GM23338 (cell line): ENCODE measurements at regions not wholly inside any gene's neighbourhood (a gene's known extent, or its start where the extent isn't known, plus 50 kb on each side); places are given as distances from the start of the nearest gene placed in this dataset.

Experiments
- ATAC-seq: fragments of 200-7000 bp; cut with Tn5 transposase; 3 replicates; pipeline ENCODE4 v1.9.1; 2020
- DNase-seq: peaks from one replicate; pipeline ENCODE4 v3.0.0-alpha.2; 2015; ENCODE audit warnings: low spot score
- H2AFZ ChIP-seq: fragments of 200-600 bp; sonication (generic); 2 replicates; pipeline ENCODE4 v1.8.0; 2016; ENCODE audit warnings: antibody characterized with exemption, mild to moderate bottlenecking, moderate library complexity
- H3F3A ChIP-seq: fragments of 200-600 bp; sonication (generic); replicated peaks from 2 replicates; pipeline ENCODE4 v1.8.0; 2017; ENCODE audit warnings: antibody characterized with exemption, mixed run types, low read depth
- H3K27ac ChIP-seq: fragments of 200-600 bp; sonication (generic); 2 replicates; pipeline ENCODE4 v1.6.1; 2016; ENCODE audit warnings: low read depth
- H3K27me3 ChIP-seq: fragments of 200-600 bp; sonication (generic); 2 replicates; pipeline ENCODE4 v1.8.0; 2016; ENCODE audit warnings: mild to moderate bottlenecking, mixed run types, moderate library complexity; ENCODE audit not compliant: insufficient read depth
- H3K36me3 ChIP-seq: fragments of 200-600 bp; sonication (generic); 2 replicates; pipeline ENCODE4 v1.8.0; 2016; ENCODE audit warnings: mild to moderate bottlenecking; ENCODE audit not compliant: insufficient read depth
- H3K4me1 ChIP-seq: fragments of 200-600 bp; sonication (generic); 2 replicates; pipeline ENCODE4 v1.8.0; 2016; ENCODE audit warnings: mild to moderate bottlenecking, moderate library complexity; ENCODE audit not compliant: insufficient read depth
- H3K4me2 ChIP-seq: fragments of 200-600 bp; sonication (generic); 2 replicates; pipeline ENCODE4 v1.7.1; 2017; ENCODE audit warnings: mixed run types
- H3K4me3 ChIP-seq: fragments of 200-600 bp; sonication (generic); 2 replicates; pipeline ENCODE4 v1.6.1; 2016; ENCODE audit warnings: mixed run types
- H3K79me2 ChIP-seq: fragments of 200-600 bp; sonication (generic); replicated peaks from 2 replicates; pipeline ENCODE4 v1.8.0; 2017; ENCODE audit warnings: mild to moderate bottlenecking; ENCODE audit not compliant: insufficient read depth
- H3K9me2 ChIP-seq: fragments of 200-600 bp; sonication (generic); 2 replicates; pipeline ENCODE4 v1.8.0; 2017; ENCODE audit not compliant: insufficient read depth
- H4K20me1 ChIP-seq: fragments of 200-600 bp; sonication (generic); replicated peaks from 2 replicates; pipeline ENCODE4 v1.8.0; 2017; ENCODE audit warnings: mild to moderate bottlenecking; ENCODE audit not compliant: insufficient read depth
- H3K27ac Mint-ChIP-seq: 2 replicates; pipeline ENCODE4 v1.8.0; 2020; ENCODE audit warnings: inconsistent platforms, mild to moderate bottlenecking, moderate library complexity, mixed read lengths
- H3K27me3 Mint-ChIP-seq: 3 replicates; pipeline ENCODE4 v1.8.0; 2022; ENCODE audit warnings: low read depth, mild to moderate bottlenecking, moderate library complexity, mixed read lengths, inconsistent platforms; ENCODE audit not compliant: insufficient read depth, poor library complexity
- H3K36me3 Mint-ChIP-seq: 3 replicates; pipeline ENCODE4 v1.8.0; 2021; ENCODE audit warnings: low read depth, mild to moderate bottlenecking, inconsistent platforms, moderate library complexity, mixed read lengths
- H3K4me1 Mint-ChIP-seq: 3 replicates; pipeline ENCODE4 v1.8.0; 2020; ENCODE audit warnings: mild to moderate bottlenecking, inconsistent platforms, mixed read lengths
- H3K4me3 Mint-ChIP-seq: 3 replicates; pipeline ENCODE4 v1.8.0; 2021; ENCODE audit warnings: moderate library complexity, mild to moderate bottlenecking, inconsistent platforms, mixed read lengths
- H3K9me3 Mint-ChIP-seq: 3 replicates; pipeline ENCODE4 v1.8.0; 2020; ENCODE audit warnings: moderate library complexity, mild to moderate bottlenecking, inconsistent platforms, mixed read lengths
- ETS1 ChIP-seq: IDR thresholded peaks from 2 replicates; pipeline ENCODE4 v1.6.1; 2016; ENCODE audit warnings: antibody characterized with exemption
- JUNB ChIP-seq: IDR thresholded peaks from one replicate; pipeline ENCODE4 v1.6.1; 2016; ENCODE audit warnings: antibody characterized with exemption; ENCODE audit not compliant: unreplicated experiment
- NANOG ChIP-seq: IDR thresholded peaks from 2 replicates; pipeline ENCODE4 v1.6.1; 2016; ENCODE audit warnings: antibody characterized with exemption, borderline replicate concordance
- POLR2AphosphoS5 ChIP-seq: IDR thresholded peaks from 2 replicates; pipeline ENCODE4 v1.6.1; 2016; ENCODE audit warnings: antibody characterized with exemption, low read depth
- REST ChIP-seq: IDR thresholded peaks from one replicate; pipeline ENCODE4 v1.6.1; 2018; ENCODE audit warnings: antibody characterized with exemption; ENCODE audit not compliant: unreplicated experiment
- STAT1 ChIP-seq: IDR thresholded peaks from one replicate; pipeline ENCODE4 v1.6.1; 2016; ENCODE audit warnings: antibody characterized with exemption; ENCODE audit not compliant: unreplicated experiment
- ZNF331 ChIP-seq: fragments of 250-450 bp; sonication (Bioruptor Pico); IDR thresholded peaks from 2 replicates; pipeline ENCODE4 v1.5.0; 2020; ENCODE audit warnings: low read depth, mild to moderate bottlenecking, moderate library complexity
- ZNF462 ChIP-seq: fragments of 250-450 bp; sonication (Bioruptor Pico); IDR thresholded peaks from 2 replicates; pipeline ENCODE4 v1.5.0; 2020; ENCODE audit warnings: mild to moderate bottlenecking, moderate library complexity

GRCh38 chr15:59866642-59867041 lies 137.5 kb upstream of the FOXB1 start (continued):
- no peak for TF ChIP-seq ETS1
- no peak for TF ChIP-seq REST

- Histone ChIP-seq H3K36me3 (no peaks in the 10 kb centered on the region), H3K27ac (no peak overlapping the region), H2AFZ (no peak overlapping the region; the same call in 1 of the 2 replicates), H4K20me1 (no peaks in the 10 kb centered on the region), H3K4me1 (no peaks in the 10 kb centered on the region), H3K9me2 (no peaks in the 10 kb centered on the region), H3K27me3 (no peaks in the 10 kb centered on the region), H3K79me2 (no peaks in the 10 kb centered on the region), H3K4me2 (no peak overlapping the region), H3K4me3 (no peak overlapping the region), H3F3A (no peaks in the 10 kb centered on the region)
- no peaks in the 10 kb centered on the region; the same call in 2 of the 3 replicates for H3K9me3 Mint-ChIP-seq
- no peak for TF ChIP-seq STAT1
- no peak for TF ChIP-seq JUNB
- no peaks in the 10 kb centered on the region for H3K36me3 Mint-ChIP-seq
- no peaks in the 10 kb centered on the region for H3K27me3 Mint-ChIP-seq
- H3K27ac Mint-ChIP-seq: no peak overlapping the region
- no peak overlapping the region for H3K4me3 Mint-ChIP-seq
- peaks cover 13% of the 10 kb centered on the region; the same call in 2 of the 3 replicates for H3K4me1 Mint-ChIP-seq
- DNase-seq (no peak), ATAC-seq (no peak)
These were observed 141.6 kb upstream of the FOXB1 start for GRCh38 chr15:59862191-59863155.

GRCh38 chr15:59847968-59848367 lies 156.1 kb upstream of the FOXB1 start:
- no peak overlapping the region for H3K4me3 Mint-ChIP-seq
- Histone ChIP-seq H3K4me2 (no peak overlapping the region), H3F3A (no peaks in the 10 kb centered on the region), H3K79me2 (no peaks in the 10 kb centered on the region), H2AFZ (no peak overlapping the region), H4K20me1 (no peaks in the 10 kb centered on the region), H3K9me2 (no peaks in the 10 kb centered on the region), H3K27ac (no peak overlapping the region), H3K36me3 (no peaks in the 10 kb centered on the region), H3K4me3 (no peak overlapping the region), H3K4me1 (no peaks in the 10 kb centered on the region), H3K27me3 (no peaks in the 10 kb centered on the region)
- peaks cover 11% of the 10 kb centered on the region; the same call in 2 of the 3 replicates for H3K4me1 Mint-ChIP-seq
- ATAC-seq (no peak), DNase-seq (no peak)
- peaks cover 3% of the 10 kb centered on the region for H3K27me3 Mint-ChIP-seq
- no peak overlapping the region for H3K27ac Mint-ChIP-seq
- H3K9me3 Mint-ChIP-seq: no peaks in the 10 kb centered on the region; the same call in 2 of the 3 replicates
- H3K36me3 Mint-ChIP-seq: no peaks in the 10 kb centered on the region
- TF ChIP-seq ZNF462 (CRISPR knock-in tag) (no peak), POLR2AphosphoS5 (no peak), NANOG (no peak), ZNF331 (no peak)
